ENCODE measurements at regions not wholly inside any gene's neighbourhood (a gene's known extent, or its start where the extent isn't known, plus 50 kb on each side); places are given as distances from the start of the nearest gene placed in this dataset.
"Not testable (repeated sequence)": the region's sequence is repeated elsewhere in the genome, so short reads cannot be mapped to it uniquely, and the experiment has no call there.

- Histone ChIP-seq H3K27me3 (ENCODE audit: control insufficient read depth in 1 of 2, insufficient read depth in 2 of 2, low read length in 2 of 2) (no peaks in the 10 kb centered on the region), H3K27ac (ENCODE audit: low read depth, low read length) (no peak overlapping the region), H3K36me3 (ENCODE audit: control insufficient read depth in 1 of 2, insufficient read depth in 2 of 2, low read length in 2 of 2) (no peaks in the 10 kb centered on the region), H3K9ac (ENCODE audit: low read depth in 1 of 2, low read length in 2 of 2) (no peak overlapping the region), H3K9me3 (ENCODE audit: control insufficient read depth in 1 of 2, low read length in 2 of 2) (no peaks in the 10 kb centered on the region), H3K4me3 (ENCODE audit: low read depth in 1 of 2, low read length in 2 of 2) (no peak overlapping the region), H3K4me1 (ENCODE audit: control insufficient read depth in 1 of 2, insufficient read depth in 2 of 2, low read length in 2 of 2) (no peaks in the 10 kb centered on the region)
These were observed 135.7 kb downstream of the RPS4Y2 start for GRCh38 chrY:20891440-20892160.

- H3K9ac ChIP-seq (ENCODE audit: low read depth in 1 of 2, low read length in 2 of 2); H3K36me3 ChIP-seq (ENCODE audit: control insufficient read depth in 1 of 2, insufficient read depth in 2 of 2, low read length in 2 of 2); H3K4me1 ChIP-seq (ENCODE audit: control insufficient read depth in 1 of 2, insufficient read depth in 2 of 2, low read length in 2 of 2); H3K27me3 ChIP-seq (ENCODE audit: control insufficient read depth in 1 of 2, insufficient read depth in 2 of 2, low read length in 2 of 2); H3K4me3 ChIP-seq (ENCODE audit: low read depth in 1 of 2, low read length in 2 of 2); H3K9me3 ChIP-seq (ENCODE audit: control insufficient read depth in 1 of 2, low read length in 2 of 2); H3K27ac ChIP-seq (ENCODE audit: low read depth, low read length): not testable (repeated sequence)
These were observed 169.6 kb downstream of the RPS4Y2 start for GRCh38 chrY:20925350-20926091.

GRCh38 chrY:20929691-20930342, 173.9 kb downstream of the RPS4Y2 start:
- no peaks in the 10 kb centered on the region for H3K27me3 ChIP-seq (ENCODE audit: control insufficient read depth in 1 of 2, insufficient read depth in 2 of 2, low read length in 2 of 2)
- H3K9me3 ChIP-seq (ENCODE audit: control insufficient read depth in 1 of 2, low read length in 2 of 2): no peaks in the 10 kb centered on the region
- H3K9ac ChIP-seq (ENCODE audit: low read depth in 1 of 2, low read length in 2 of 2): no peak overlapping the region

GRCh38 chrY:20936709-20937251, 180.9 kb downstream of the RPS4Y2 start:
- not testable (repeated sequence) for H3K9ac ChIP-seq (ENCODE audit: low read depth in 1 of 2, low read length in 2 of 2); H3K27ac ChIP-seq (ENCODE audit: low read depth, low read length); H3K27me3 ChIP-seq (ENCODE audit: control insufficient read depth in 1 of 2, insufficient read depth in 2 of 2, low read length in 2 of 2); H3K9me3 ChIP-seq (ENCODE audit: control insufficient read depth in 1 of 2, low read length in 2 of 2); H3K4me3 ChIP-seq (ENCODE audit: low read depth in 1 of 2, low read length in 2 of 2); H3K4me1 ChIP-seq (ENCODE audit: control insufficient read depth in 1 of 2, insufficient read depth in 2 of 2, low read length in 2 of 2); H3K36me3 ChIP-seq (ENCODE audit: control insufficient read depth in 1 of 2, insufficient read depth in 2 of 2, low read length in 2 of 2)

More at GRCh38 chrY:20929691-20930342, 173.9 kb downstream of the RPS4Y2 start:
- Histone ChIP-seq H3K4me3 (ENCODE audit: low read depth in 1 of 2, low read length in 2 of 2) (no peak overlapping the region), H3K36me3 (ENCODE audit: control insufficient read depth in 1 of 2, insufficient read depth in 2 of 2, low read length in 2 of 2) (no peaks in the 10 kb centered on the region), H3K4me1 (ENCODE audit: control insufficient read depth in 1 of 2, insufficient read depth in 2 of 2, low read length in 2 of 2) (no peaks in the 10 kb centered on the region), H3K27ac (ENCODE audit: low read depth, low read length) (no peak overlapping the region)

- H3K27me3 ChIP-seq (ENCODE audit: control insufficient read depth in 1 of 2, insufficient read depth in 2 of 2, low read length in 2 of 2): no peaks in the 10 kb centered on the region
- H3K4me1 ChIP-seq (ENCODE audit: control insufficient read depth in 1 of 2, insufficient read depth in 2 of 2, low read length in 2 of 2): no peaks in the 10 kb centered on the region
- no peak overlapping the region for H3K27ac ChIP-seq (ENCODE audit: low read depth, low read length)
- no peak overlapping the region for H3K4me3 ChIP-seq (ENCODE audit: low read depth in 1 of 2, low read length in 2 of 2)
- H3K9me3 ChIP-seq (ENCODE audit: control insufficient read depth in 1 of 2, low read length in 2 of 2): no peaks in the 10 kb centered on the region
- no peak overlapping the region for H3K9ac ChIP-seq (ENCODE audit: low read depth in 1 of 2, low read length in 2 of 2)
- H3K36me3 ChIP-seq (ENCODE audit: control insufficient read depth in 1 of 2, insufficient read depth in 2 of 2, low read length in 2 of 2): no peaks in the 10 kb centered on the region
These were observed 205.6 kb downstream of the RPS4Y2 start for GRCh38 chrY:20961512-20961911.

GRCh38 chrY:20967828-20968227, 211.9 kb downstream of the RPS4Y2 start:
- Histone ChIP-seq H3K4me1 (ENCODE audit: control insufficient read depth in 1 of 2, insufficient read depth in 2 of 2, low read length in 2 of 2) (no peaks in the 10 kb centered on the region), H3K4me3 (ENCODE audit: low read depth in 1 of 2, low read length in 2 of 2) (no peak overlapping the region), H3K9me3 (ENCODE audit: control insufficient read depth in 1 of 2, low read length in 2 of 2) (no peaks in the 10 kb centered on the region), H3K9ac (ENCODE audit: low read depth in 1 of 2, low read length in 2 of 2) (no peak overlapping the region), H3K36me3 (ENCODE audit: control insufficient read depth in 1 of 2, insufficient read depth in 2 of 2, low read length in 2 of 2) (no peaks in the 10 kb centered on the region), H3K27me3 (ENCODE audit: control insufficient read depth in 1 of 2, insufficient read depth in 2 of 2, low read length in 2 of 2) (no peaks in the 10 kb centered on the region), H3K27ac (ENCODE audit: low read depth, low read length) (no peak overlapping the region)

GRCh38 chrY:20968237-20968636, 212.3 kb downstream of the RPS4Y2 start:
- Histone ChIP-seq H3K4me1 (ENCODE audit: control insufficient read depth in 1 of 2, insufficient read depth in 2 of 2, low read length in 2 of 2) (no peaks in the 10 kb centered on the region), H3K27me3 (ENCODE audit: control insufficient read depth in 1 of 2, insufficient read depth in 2 of 2, low read length in 2 of 2) (no peaks in the 10 kb centered on the region), H3K9me3 (ENCODE audit: control insufficient read depth in 1 of 2, low read length in 2 of 2) (no peaks in the 10 kb centered on the region), H3K9ac (ENCODE audit: low read depth in 1 of 2, low read length in 2 of 2) (no peak overlapping the region), H3K27ac (ENCODE audit: low read depth, low read length) (no peak overlapping the region), H3K4me3 (ENCODE audit: low read depth in 1 of 2, low read length in 2 of 2) (no peak overlapping the region), H3K36me3 (ENCODE audit: control insufficient read depth in 1 of 2, insufficient read depth in 2 of 2, low read length in 2 of 2) (no peaks in the 10 kb centered on the region)

- no peak overlapping the region for H3K27ac ChIP-seq (ENCODE audit: low read depth, low read length)
- H3K9ac ChIP-seq (ENCODE audit: low read depth in 1 of 2, low read length in 2 of 2): no peak overlapping the region
- no peaks in the 10 kb centered on the region for H3K4me1 ChIP-seq (ENCODE audit: control insufficient read depth in 1 of 2, insufficient read depth in 2 of 2, low read length in 2 of 2)
- no peaks in the 10 kb centered on the region for H3K27me3 ChIP-seq (ENCODE audit: control insufficient read depth in 1 of 2, insufficient read depth in 2 of 2, low read length in 2 of 2)
- H3K36me3 ChIP-seq (ENCODE audit: control insufficient read depth in 1 of 2, insufficient read depth in 2 of 2, low read length in 2 of 2): no peaks in the 10 kb centered on the region
- H3K4me3 ChIP-seq (ENCODE audit: low read depth in 1 of 2, low read length in 2 of 2): no peak overlapping the region
- no peaks in the 10 kb centered on the region for H3K9me3 ChIP-seq (ENCODE audit: control insufficient read depth in 1 of 2, low read length in 2 of 2)
These were observed 215.5 kb downstream of the RPS4Y2 start for GRCh38 chrY:20971371-20971770.

- H3K9me3 ChIP-seq (ENCODE audit: control insufficient read depth in 1 of 2, low read length in 2 of 2): no peaks in the 10 kb centered on the region
- H3K27me3 ChIP-seq (ENCODE audit: control insufficient read depth in 1 of 2, insufficient read depth in 2 of 2, low read length in 2 of 2): no peaks in the 10 kb centered on the region
These were observed 230.1 kb downstream of the RPS4Y2 start for GRCh38 chrY:20986037-20986436.

GRCh38 chrY:20990123-20990522, 234.2 kb downstream of the RPS4Y2 start:
- H3K27me3 ChIP-seq (ENCODE audit: control insufficient read depth in 1 of 2, insufficient read depth in 2 of 2, low read length in 2 of 2): no peaks in the 10 kb centered on the region
- H3K4me1 ChIP-seq (ENCODE audit: control insufficient read depth in 1 of 2, insufficient read depth in 2 of 2, low read length in 2 of 2): peaks cover 6% of the 10 kb centered on the region in 2 donors
- no peak overlapping the region for H3K9ac ChIP-seq (ENCODE audit: low read depth in 1 of 2, low read length in 2 of 2)
- H3K36me3 ChIP-seq (ENCODE audit: control insufficient read depth in 1 of 2, insufficient read depth in 2 of 2, low read length in 2 of 2): no peaks in the 10 kb centered on the region
- H3K27ac ChIP-seq (ENCODE audit: low read depth, low read length): no peak overlapping the region
- H3K4me3 ChIP-seq (ENCODE audit: low read depth in 1 of 2, low read length in 2 of 2): no peak overlapping the region
- no peaks in the 10 kb centered on the region for H3K9me3 ChIP-seq (ENCODE audit: control insufficient read depth in 1 of 2, low read length in 2 of 2)

More at GRCh38 chrY:20986037-20986436, 230.1 kb downstream of the RPS4Y2 start:
- H3K4me3 ChIP-seq (ENCODE audit: low read depth in 1 of 2, low read length in 2 of 2): no peak overlapping the region
- H3K4me1 ChIP-seq (ENCODE audit: control insufficient read depth in 1 of 2, insufficient read depth in 2 of 2, low read length in 2 of 2): peaks cover 6% of the 10 kb centered on the region in 2 donors
- no peak overlapping the region for H3K9ac ChIP-seq (ENCODE audit: low read depth in 1 of 2, low read length in 2 of 2)
- H3K36me3 ChIP-seq (ENCODE audit: control insufficient read depth in 1 of 2, insufficient read depth in 2 of 2, low read length in 2 of 2): no peaks in the 10 kb centered on the region
- H3K27ac ChIP-seq (ENCODE audit: low read depth, low read length): no peak overlapping the region

All from duodenal mucosa (tissue), 2 donors.